ENCODE measurements at regions not wholly inside any gene's neighbourhood (a gene's known extent, or its start where the extent isn't known, plus 50 kb on each side); places are given as distances from the start of the nearest gene placed in this dataset.
"Not testable (repeated sequence)": the region's sequence is repeated elsewhere in the genome, so short reads cannot be mapped to it uniquely, and the experiment has no call there.

GRCh38 chr7:125061776-125062397 is 132.3 kb upstream of the POT1 start:
- Histone ChIP-seq H3K9me3 (replicated peaks in 1 of 3) (no peaks in the 10 kb centered on the region), H3K4me3 (no peak overlapping the region), H3K36me3 (replicated peaks in 1 of 2) (no peaks in the 10 kb centered on the region), H3K27ac (peak overlapping the region in 1 of 5 donors; percentile 32), H3K27me3 (no peaks in the 10 kb centered on the region), H3K4me1 (replicated peaks in 1 of 2) (peaks cover 0 to 14% of the 10 kb centered on the region in 2 donors)
- 28 to 38% (median 34%) methylated on average over 2 of the region's 2 CpGs for WGBS, 4 donors
- TF ChIP-seq CTCF (IDR thresholded peaks at IDR 0.05), result no peak
- TF ChIP-seq POLR2A (IDR thresholded peaks at IDR 0.05), result no peak
- intact Hi-C loops (cut with DNase I), result no loop called here
- peak in 2 of 7 donors; percentile 10 to 16 for DNase-seq

- H3K4me3 ChIP-seq; intact Hi-C loops (cut with DNase I); H3K27ac ChIP-seq; H3K9me3 ChIP-seq (replicated peaks in 1 of 3); H3K36me3 ChIP-seq (replicated peaks in 1 of 2); DNase-seq; H3K27me3 ChIP-seq: not testable (repeated sequence)
- peaks cover 0 to 14% of the 10 kb centered on the region in 2 donors for H3K4me1 ChIP-seq (replicated peaks in 1 of 2)
- WGBS, 4 donors, result 53 to 66% (median 64%) methylated on average over 6 of the region's 6 CpGs
Observed at GRCh38 chr7:125061083-125061745, 131.6 kb upstream of the POT1 start.

- DNase-seq, result no peak
- H3K27ac ChIP-seq, result no peak overlapping the region
- intact Hi-C loops (cut with DNase I), result no loop called here
Observed at GRCh38 chr7:125059861-125060456, 130.3 kb upstream of the POT1 start.

GRCh38 chr7:125057963-125058362 is 128.3 kb upstream of the POT1 start:
- DNase-seq, result no peak
- TF ChIP-seq POLR2A (IDR thresholded peaks at IDR 0.05) (no peak), CTCF (IDR thresholded peaks at IDR 0.05) (no peak)
- intact Hi-C loops (cut with DNase I), result no loop called here
- Histone ChIP-seq H3K36me3 (replicated peaks in 1 of 2) (no peaks in the 10 kb centered on the region), H3K9me3 (replicated peaks in 1 of 3) (no peaks in the 10 kb centered on the region), H3K27ac (no peak overlapping the region), H3K27me3 (no peaks in the 10 kb centered on the region), H3K4me3 (no peak overlapping the region), H3K4me1 (replicated peaks in 1 of 2) (peaks cover 0 to 14% of the 10 kb centered on the region in 2 donors)
- WGBS, 4 donors, result 47 to 63% (median 51%) methylated on average over 3 of the region's 3 CpGs

More at GRCh38 chr7:125059861-125060456, 130.3 kb upstream of the POT1 start:
- H3K9me3 ChIP-seq (replicated peaks in 1 of 3), result no peaks in the 10 kb centered on the region
- TF ChIP-seq CTCF (IDR thresholded peaks at IDR 0.05) (peak in 4 of 6 experiments; percentile 16 to 50 (median 46)), POLR2A (IDR thresholded peaks at IDR 0.05) (no peak)
- H3K4me3 ChIP-seq, result no peak overlapping the region
- H3K4me1 ChIP-seq (replicated peaks in 1 of 2), result peaks cover 0 to 14% of the 10 kb centered on the region in 2 donors
- 17 to 21% (median 19%) methylated on average over 3 of the region's 3 CpGs for WGBS, 4 donors
- H3K27me3 ChIP-seq, result no peaks in the 10 kb centered on the region
- no peaks in the 10 kb centered on the region for H3K36me3 ChIP-seq (replicated peaks in 1 of 2)

Data from adrenal gland (tissue), 9 donors.